ENCODE measurements at regions not wholly inside any gene's neighbourhood (a gene's known extent, or its start where the extent isn't known, plus 50 kb on each side); places are given as distances from the start of the nearest gene placed in this dataset.

DNA sequence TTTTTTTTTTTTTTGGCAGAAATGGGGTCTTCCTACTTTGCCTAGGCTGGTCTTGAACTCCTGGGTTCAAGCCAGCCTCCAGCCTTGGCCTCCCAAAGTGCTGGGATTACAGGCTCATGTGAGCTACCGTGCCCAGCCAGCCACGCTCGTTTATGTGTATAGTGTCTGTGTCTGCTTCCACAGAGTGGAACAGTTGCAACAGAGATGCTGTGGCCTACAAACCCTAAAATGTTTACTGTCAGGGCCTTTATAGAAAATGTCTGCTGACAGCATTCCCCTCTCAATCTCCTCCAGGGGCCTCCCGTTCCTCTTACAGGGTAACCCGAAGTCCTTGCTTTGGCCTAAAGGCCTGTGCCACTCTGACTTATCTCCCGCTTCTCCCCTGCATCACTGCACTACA, 87.6 kb upstream of the LEP start:
- POLR2A ChIA-PET, result no interaction called here
- Histone ChIP-seq H3K79me2 (ENCODE audit: control insufficient read depth, insufficient read depth, low read length) (no peaks in the 10 kb centered on the region), H3K36me3 (ENCODE audit: control insufficient read depth in 2 of 2, extremely low read depth in 1 of 2, insufficient read depth in 2 of 2, low read length in 2 of 2) (no peaks in the 10 kb centered on the region), H4K20me1 (replicated peaks; ENCODE audit: control insufficient read depth, extremely low read depth, insufficient read depth, low read length) (no peaks in the 10 kb centered on the region), H3K9me1 (replicated peaks; ENCODE audit: control insufficient read depth, extremely low read depth, insufficient read depth, low read length) (no peaks in the 10 kb centered on the region), H3K27me3 (ENCODE audit: control insufficient read depth in 2 of 2, insufficient read depth in 2 of 2, low read length in 2 of 2) (peaks cover 27 to 30% of the 10 kb centered on the region in 2 experiments), H3K4me1 (ENCODE audit: control insufficient read depth, extremely low read depth, insufficient read depth, low read length) (no peaks in the 10 kb centered on the region), H3K4me2 (ENCODE audit: insufficient read depth, low read length) (no peak overlapping the region), H3K9ac (replicated peaks; ENCODE audit: extremely low read depth, insufficient read depth, low read length) (no peak overlapping the region), H2AFZ (ENCODE audit: low read depth, low read length) (no peak overlapping the region), H3K27ac (ENCODE audit: insufficient read depth, low read depth, low read length) (no peak overlapping the region), H3K9me3 (replicated peaks; ENCODE audit: control insufficient read depth, insufficient read depth, low read length) (no peaks in the 10 kb centered on the region), H3K4me3 (replicated peaks in 1 of 3; ENCODE audit: insufficient read depth in 1 of 3, low read depth in 1 of 3, low read length in 3 of 3) (no peak overlapping the region)
- CTCF ChIA-PET, result interaction anchor here (1.1 to 2.4 kb wide), 4 partner anchors 11 to 56 kb away, joined by 3 to 13 read pairs (median 4); no protein-coding TSS in a partner anchor
- no TSS peak for BruUV-seq (replicated peaks)
- intact Hi-C loops (cut with micrococcal nuclease), result no loop called here
- no peak for DNase-seq (ENCODE audit: low read depth, low spot score)
- dilution Hi-C loops (cut with MboI; ENCODE audit: extremely low pct_ligation_motif_present, low sequenced_read_pairs), result no loop called here
- TF ChIP-seq POLR2AphosphoS5 (IDR thresholded peaks at IDR 0.05; ENCODE audit: insufficient read depth, low read depth, low read length) (no peak), POLR2A (IDR thresholded peaks at IDR 0.05; ENCODE audit: low read depth, low read length) (no peak), EZH2 (IDR thresholded peaks at IDR 0.05; ENCODE audit: borderline replicate concordance, low read depth, low read length, severe bottlenecking) (no peak), MYC (IDR thresholded peaks at IDR 0.05; ENCODE audit: low read depth, low read length) (no peak), GATA2 (IDR thresholded peaks at IDR 0.05; ENCODE audit: insufficient read depth, insufficient read length, low read depth, low read length) (no peak), JUN (IDR thresholded peaks at IDR 0.05; ENCODE audit: borderline replicate concordance, insufficient read depth, insufficient read length, low read depth) (no peak), CTCF (IDR thresholded peaks at IDR 0.05; ENCODE audit: extremely low read depth in 1 of 2, insufficient read depth in 1 of 2, low read depth in 1 of 2, low read length in 2 of 2) (no peak), FOS (IDR thresholded peaks at IDR 0.05; ENCODE audit: borderline replicate concordance, insufficient read depth, low read length) (no peak), MAX (IDR thresholded peaks at IDR 0.05; ENCODE audit: insufficient read depth, insufficient read length) (no peak)
- FAIRE-seq, result no peak
